Liver (tissue), 3 donors: ENCODE measurements at regions not wholly inside any gene's neighbourhood (a gene's known extent, or its start where the extent isn't known, plus 50 kb on each side); places are given as distances from the start of the nearest gene placed in this dataset.

Source experiments
- GABPA ChIP-seq, 2 donors: IDR thresholded peaks in 1 of 2; conservative IDR thresholded peaks in 1 of 2; 2 replicates each; pipeline ENCODE4 v1.6.1; 2016; ENCODE audit warnings: antibody characterized with exemption in 2 of 2, mild to moderate bottlenecking in 1 of 2, moderate library complexity in 1 of 2
- RAD21 ChIP-seq, 2 donors: IDR thresholded peaks; 2 replicates each; pipeline ENCODE4 v1.6.1; 2016; ENCODE audit warnings: antibody characterized with exemption in 2 of 2, mild to moderate bottlenecking in 2 of 2
- RXRA ChIP-seq, 2 donors: IDR thresholded peaks; 2 replicates each; pipeline ENCODE4 v1.6.1; 2017 to 2018; ENCODE audit warnings: antibody characterized with exemption in 2 of 2, mild to moderate bottlenecking in 1 of 2
- TF ChIP-seq, protein P1 (sequence below): fragments of 150-350 bp; IDR thresholded peaks from 2 replicates; pipeline ENCODE4 v1.5.1; 2017; ENCODE audit warnings: improper control_type of control experiment, low read depth, low read length; ENCODE audit not compliant: missing input control
- TF ChIP-seq, protein P2 (sequence below): IDR thresholded peaks from 2 replicates; pipeline ENCODE4 v1.6.1; 2016; ENCODE audit warnings: antibody characterized with exemption, mild to moderate bottlenecking
- donor health status: healthy.
- donor health status: healthy.

DNA sequence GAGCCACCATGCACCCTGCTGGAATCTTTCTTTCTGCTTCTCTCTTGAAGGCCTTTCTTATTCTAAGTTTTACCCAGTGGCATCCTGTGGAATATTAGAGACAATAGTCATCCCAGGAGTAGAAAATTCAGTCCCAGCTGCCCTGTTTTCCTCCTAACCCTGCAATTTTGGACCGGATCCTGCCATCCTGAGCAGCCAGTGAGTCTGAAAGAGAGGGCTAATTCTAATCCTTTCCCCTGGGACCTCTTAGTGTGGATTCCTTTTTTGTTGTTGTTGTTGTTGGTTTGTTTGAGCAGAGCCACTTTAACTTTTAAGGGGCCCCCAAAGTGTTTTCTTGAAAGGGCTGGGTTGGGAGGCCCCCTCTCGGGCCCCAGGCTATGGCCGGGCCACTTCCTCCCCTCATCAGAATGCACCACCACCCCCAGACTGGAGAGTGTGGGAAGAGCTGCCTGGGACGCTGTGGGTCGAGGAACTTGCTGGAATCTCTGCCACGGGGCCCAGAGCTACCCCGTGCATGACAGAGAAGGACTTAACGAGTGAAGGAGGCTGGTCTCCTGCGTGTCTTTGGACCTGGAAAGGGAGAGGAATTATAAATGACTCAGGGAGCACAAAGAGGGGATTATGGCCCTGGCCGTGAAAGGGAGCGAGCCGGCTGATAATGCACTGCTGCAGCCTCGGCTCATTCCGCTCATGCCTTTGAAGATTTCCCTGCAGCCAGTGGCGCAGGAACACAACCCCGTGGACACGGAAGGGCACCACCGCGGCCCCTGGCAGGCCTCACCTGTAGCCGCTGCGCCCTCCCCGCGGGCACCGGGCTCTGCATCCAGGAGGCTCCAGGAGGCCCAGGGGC lies 81.0 kb upstream of the AKT3 start:
- TF ChIP-seq, protein P1, sequence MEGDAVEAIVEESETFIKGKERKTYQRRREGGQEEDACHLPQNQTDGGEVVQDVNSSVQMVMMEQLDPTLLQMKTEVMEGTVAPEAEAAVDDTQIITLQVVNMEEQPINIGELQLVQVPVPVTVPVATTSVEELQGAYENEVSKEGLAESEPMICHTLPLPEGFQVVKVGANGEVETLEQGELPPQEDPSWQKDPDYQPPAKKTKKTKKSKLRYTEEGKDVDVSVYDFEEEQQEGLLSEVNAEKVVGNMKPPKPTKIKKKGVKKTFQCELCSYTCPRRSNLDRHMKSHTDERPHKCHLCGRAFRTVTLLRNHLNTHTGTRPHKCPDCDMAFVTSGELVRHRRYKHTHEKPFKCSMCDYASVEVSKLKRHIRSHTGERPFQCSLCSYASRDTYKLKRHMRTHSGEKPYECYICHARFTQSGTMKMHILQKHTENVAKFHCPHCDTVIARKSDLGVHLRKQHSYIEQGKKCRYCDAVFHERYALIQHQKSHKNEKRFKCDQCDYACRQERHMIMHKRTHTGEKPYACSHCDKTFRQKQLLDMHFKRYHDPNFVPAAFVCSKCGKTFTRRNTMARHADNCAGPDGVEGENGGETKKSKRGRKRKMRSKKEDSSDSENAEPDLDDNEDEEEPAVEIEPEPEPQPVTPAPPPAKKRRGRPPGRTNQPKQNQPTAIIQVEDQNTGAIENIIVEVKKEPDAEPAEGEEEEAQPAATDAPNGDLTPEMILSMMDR: no peak
- TF ChIP-seq RAD21 (IDR thresholded peaks at IDR 0.05): no peak
- TF ChIP-seq, protein P2, sequence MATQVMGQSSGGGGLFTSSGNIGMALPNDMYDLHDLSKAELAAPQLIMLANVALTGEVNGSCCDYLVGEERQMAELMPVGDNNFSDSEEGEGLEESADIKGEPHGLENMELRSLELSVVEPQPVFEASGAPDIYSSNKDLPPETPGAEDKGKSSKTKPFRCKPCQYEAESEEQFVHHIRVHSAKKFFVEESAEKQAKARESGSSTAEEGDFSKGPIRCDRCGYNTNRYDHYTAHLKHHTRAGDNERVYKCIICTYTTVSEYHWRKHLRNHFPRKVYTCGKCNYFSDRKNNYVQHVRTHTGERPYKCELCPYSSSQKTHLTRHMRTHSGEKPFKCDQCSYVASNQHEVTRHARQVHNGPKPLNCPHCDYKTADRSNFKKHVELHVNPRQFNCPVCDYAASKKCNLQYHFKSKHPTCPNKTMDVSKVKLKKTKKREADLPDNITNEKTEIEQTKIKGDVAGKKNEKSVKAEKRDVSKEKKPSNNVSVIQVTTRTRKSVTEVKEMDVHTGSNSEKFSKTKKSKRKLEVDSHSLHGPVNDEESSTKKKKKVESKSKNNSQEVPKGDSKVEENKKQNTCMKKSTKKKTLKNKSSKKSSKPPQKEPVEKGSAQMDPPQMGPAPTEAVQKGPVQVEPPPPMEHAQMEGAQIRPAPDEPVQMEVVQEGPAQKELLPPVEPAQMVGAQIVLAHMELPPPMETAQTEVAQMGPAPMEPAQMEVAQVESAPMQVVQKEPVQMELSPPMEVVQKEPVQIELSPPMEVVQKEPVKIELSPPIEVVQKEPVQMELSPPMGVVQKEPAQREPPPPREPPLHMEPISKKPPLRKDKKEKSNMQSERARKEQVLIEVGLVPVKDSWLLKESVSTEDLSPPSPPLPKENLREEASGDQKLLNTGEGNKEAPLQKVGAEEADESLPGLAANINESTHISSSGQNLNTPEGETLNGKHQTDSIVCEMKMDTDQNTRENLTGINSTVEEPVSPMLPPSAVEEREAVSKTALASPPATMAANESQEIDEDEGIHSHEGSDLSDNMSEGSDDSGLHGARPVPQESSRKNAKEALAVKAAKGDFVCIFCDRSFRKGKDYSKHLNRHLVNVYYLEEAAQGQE: no peak
- TF ChIP-seq RXRA (IDR thresholded peaks at IDR 0.05): no peak
- TF ChIP-seq GABPA (IDR thresholded peaks at IDR 0.05 in 1 of 2, conservative IDR thresholded peaks at IDR 0.05 in 1 of 2): no peak
